ENCODE measurements at regions not wholly inside any gene's neighbourhood (a gene's known extent, or its start where the extent isn't known, plus 50 kb on each side); places are given as distances from the start of the nearest gene placed in this dataset.

DNA sequence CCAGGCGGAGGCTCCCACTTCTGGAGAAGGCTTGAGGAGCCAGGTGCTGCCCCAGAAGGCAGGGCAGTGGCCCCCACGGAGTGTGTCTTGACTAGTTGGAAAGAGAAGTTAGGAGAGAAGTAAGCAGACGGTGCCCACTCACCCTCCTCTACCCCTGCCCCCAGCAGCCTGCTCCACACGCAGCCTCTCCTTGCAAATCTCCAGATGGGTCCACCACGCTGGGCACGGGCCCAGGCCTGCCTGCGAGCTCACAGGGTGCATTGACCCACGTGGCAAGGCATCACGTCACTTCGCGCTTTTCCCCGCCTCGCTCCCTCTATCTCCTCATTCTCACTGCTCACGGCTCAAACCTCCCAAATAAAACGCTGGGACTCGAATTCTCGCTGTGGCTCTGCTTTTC, 71.8 kb upstream of the RAB12 start:
- no peak for TF ChIP-seq EZH2 (IDR thresholded peaks at IDR 0.05; ENCODE audit: insufficient read depth, low read length)
- TF ChIP-seq, protein P1, sequence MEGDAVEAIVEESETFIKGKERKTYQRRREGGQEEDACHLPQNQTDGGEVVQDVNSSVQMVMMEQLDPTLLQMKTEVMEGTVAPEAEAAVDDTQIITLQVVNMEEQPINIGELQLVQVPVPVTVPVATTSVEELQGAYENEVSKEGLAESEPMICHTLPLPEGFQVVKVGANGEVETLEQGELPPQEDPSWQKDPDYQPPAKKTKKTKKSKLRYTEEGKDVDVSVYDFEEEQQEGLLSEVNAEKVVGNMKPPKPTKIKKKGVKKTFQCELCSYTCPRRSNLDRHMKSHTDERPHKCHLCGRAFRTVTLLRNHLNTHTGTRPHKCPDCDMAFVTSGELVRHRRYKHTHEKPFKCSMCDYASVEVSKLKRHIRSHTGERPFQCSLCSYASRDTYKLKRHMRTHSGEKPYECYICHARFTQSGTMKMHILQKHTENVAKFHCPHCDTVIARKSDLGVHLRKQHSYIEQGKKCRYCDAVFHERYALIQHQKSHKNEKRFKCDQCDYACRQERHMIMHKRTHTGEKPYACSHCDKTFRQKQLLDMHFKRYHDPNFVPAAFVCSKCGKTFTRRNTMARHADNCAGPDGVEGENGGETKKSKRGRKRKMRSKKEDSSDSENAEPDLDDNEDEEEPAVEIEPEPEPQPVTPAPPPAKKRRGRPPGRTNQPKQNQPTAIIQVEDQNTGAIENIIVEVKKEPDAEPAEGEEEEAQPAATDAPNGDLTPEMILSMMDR (IDR thresholded peaks at IDR 0.05; ENCODE audit: insufficient read depth, low read depth, low read length), result no peak
